ENCODE measurements at regions not wholly inside any gene's neighbourhood (a gene's known extent, or its start where the extent isn't known, plus 50 kb on each side); places are given as distances from the start of the nearest gene placed in this dataset.
"Not testable (repeated sequence)": the region's sequence is repeated elsewhere in the genome, so short reads cannot be mapped to it uniquely, and the experiment has no call there.

DNA sequence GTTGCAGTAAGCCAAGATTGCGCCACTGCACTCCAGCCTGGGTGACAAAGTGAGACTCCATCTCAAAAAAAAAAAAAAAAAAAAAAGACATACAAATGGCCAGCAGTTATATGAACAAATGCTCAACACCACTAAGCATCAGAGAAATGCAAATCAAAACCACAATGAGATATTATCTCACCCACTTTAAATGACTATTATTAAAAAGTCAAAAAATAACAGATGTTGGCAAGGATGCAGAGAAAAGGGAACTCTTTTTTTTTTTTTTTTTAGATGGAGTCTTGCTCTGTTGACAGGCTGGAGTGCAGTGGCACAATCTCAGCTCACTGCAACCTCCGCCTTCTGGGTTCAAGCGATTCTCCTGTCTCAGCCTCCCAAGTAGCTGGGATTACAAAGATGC is 58.6 kb upstream of the CD55 start:
- TF ChIP-seq, protein P1, sequence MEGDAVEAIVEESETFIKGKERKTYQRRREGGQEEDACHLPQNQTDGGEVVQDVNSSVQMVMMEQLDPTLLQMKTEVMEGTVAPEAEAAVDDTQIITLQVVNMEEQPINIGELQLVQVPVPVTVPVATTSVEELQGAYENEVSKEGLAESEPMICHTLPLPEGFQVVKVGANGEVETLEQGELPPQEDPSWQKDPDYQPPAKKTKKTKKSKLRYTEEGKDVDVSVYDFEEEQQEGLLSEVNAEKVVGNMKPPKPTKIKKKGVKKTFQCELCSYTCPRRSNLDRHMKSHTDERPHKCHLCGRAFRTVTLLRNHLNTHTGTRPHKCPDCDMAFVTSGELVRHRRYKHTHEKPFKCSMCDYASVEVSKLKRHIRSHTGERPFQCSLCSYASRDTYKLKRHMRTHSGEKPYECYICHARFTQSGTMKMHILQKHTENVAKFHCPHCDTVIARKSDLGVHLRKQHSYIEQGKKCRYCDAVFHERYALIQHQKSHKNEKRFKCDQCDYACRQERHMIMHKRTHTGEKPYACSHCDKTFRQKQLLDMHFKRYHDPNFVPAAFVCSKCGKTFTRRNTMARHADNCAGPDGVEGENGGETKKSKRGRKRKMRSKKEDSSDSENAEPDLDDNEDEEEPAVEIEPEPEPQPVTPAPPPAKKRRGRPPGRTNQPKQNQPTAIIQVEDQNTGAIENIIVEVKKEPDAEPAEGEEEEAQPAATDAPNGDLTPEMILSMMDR (IDR thresholded peaks at IDR 0.05; ENCODE audit: borderline replicate concordance, extremely low read depth, low read length, poor library complexity, severe bottlenecking): not testable (repeated sequence)
- not testable (repeated sequence) for TF ChIP-seq EZH2 (IDR thresholded peaks at IDR 0.05; ENCODE audit: borderline replicate concordance, low read depth, low read length, severe bottlenecking)

Data from DND-41 (cell line).